ENCODE measurements at regions not wholly inside any gene's neighbourhood (a gene's known extent, or its start where the extent isn't known, plus 50 kb on each side); places are given as distances from the start of the nearest gene placed in this dataset.

GRCh38 chr18:37698508-37699040 is 133.0 kb upstream of the CELF4 start:
- no peak for DNase-seq

DNA sequence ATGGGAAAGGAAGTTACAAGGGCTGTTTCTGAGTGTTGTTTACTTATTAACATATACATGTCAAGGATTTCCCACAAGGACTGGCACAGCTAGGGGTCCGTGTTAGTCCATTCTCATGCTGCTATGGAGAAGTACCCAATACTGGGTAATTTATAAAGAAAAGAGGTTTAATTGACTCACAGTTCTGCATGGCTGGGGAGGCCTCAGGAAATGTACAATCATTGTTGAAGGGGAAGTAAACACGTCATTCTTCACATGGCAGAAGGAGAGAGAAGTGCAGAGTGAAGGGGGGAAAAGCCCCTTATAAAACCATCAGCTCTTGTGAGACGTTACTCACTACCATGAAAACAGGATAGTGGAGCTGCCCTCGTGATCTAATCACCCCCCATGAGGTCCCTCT is 128.9 kb upstream of the CELF4 start:
- DNase-seq = no peak

DNA sequence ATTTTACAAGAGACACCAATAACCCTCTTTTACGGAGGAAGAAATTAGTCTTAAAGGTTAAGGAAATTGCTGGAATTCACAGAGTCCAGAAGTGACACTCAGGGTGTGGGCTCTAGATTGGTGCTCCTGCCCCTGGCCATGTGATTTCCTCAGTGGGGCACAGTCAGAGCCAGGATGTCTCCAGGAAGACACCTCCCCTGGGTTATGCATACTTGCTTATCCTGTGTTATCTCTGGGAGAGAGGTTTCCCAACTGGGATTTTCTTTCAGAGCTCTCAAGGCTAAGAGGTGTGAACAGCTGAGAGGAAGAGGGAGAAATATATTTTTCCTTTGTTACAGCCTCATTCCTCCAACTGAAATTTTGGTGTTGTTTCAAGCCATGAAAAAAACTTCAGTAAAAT is 125.6 kb upstream of the CELF4 start:
- DNase-seq = no peak

DNA sequence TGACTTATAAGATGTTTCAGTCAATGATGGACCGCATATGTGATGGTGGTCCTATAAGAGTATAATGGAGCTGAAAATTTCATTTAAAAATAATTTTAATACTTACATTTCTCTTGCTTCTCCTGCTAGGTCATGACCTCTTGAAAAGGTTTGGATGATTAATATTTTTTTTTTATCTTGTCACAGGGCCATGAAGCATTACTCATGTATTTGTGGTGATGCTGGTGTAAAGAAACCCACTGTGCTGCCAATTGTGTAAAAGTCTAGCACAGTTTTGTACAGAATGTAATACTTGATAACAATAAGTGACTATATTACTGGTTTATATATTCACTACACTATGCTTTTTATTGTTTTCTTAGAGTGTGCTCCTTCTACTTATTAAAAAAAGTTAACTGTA is 124.2 kb upstream of the CELF4 start:
- no peak for DNase-seq

GRCh38 chr18:37684590-37684989 is 119.0 kb upstream of the CELF4 start:
- DNase-seq = no peak

DNA sequence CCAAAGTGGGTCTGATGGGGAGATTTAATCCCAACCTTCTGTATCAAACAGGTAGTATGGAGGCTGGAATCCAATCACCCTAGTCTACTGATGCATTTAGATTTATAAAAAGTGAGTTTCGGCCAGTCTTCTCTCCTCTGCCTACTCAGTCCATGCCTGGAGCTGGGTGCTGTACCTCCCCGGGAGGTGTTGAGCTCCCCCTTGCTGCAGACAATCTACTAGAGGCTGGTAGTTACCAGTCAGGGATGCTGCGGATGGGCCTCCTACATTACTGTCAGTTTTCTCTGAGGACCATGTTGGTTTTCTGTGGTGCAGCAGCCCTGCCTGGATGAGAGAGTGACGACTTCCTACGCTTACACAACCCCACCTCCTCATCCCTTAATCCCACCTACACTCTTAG is 118.6 kb upstream of the CELF4 start:
- no peak for DNase-seq

- no peak for DNase-seq
Observed at GRCh38 chr18:37680911-37681310, 115.3 kb upstream of the CELF4 start.

DNA sequence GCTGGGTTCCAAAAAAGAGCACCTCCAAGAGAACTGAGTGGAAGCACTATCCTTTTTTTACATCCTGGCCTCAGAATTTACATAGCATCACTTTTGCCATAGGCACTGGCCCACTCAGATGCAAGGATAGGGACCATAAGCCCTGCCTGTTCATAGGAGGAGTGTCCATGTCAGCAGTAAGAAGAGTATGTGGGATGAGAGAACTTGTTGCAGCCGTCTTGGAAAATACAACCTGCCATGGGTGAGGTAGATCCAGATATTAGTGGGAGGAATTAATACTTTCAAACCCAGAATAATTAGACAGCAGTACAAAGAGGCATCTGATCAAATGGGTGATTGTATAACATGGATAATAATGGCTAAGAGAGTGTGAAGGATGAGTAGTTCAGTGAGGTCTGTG is 110.7 kb upstream of the CELF4 start:
- DNase-seq = no peak

DNA sequence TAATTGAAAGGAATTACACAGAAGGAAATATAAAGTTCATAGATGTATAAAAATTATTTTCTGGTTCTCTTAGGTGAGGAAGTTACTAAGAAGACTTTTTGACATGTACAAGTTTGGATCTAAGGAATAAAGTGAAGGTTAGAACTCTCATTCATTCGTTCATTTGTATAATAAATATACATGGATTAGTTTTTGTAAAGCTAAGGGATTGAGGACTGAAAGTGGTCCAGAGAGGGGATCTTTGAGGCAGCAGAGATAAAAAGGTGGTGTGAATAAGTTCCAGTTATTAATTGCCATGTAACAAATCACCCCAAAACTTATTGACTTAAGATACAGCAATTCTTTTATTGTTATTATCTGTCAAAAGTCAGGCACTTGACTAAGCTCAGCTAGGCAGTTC is 110.1 kb upstream of the CELF4 start:
- no peak for DNase-seq

DNA sequence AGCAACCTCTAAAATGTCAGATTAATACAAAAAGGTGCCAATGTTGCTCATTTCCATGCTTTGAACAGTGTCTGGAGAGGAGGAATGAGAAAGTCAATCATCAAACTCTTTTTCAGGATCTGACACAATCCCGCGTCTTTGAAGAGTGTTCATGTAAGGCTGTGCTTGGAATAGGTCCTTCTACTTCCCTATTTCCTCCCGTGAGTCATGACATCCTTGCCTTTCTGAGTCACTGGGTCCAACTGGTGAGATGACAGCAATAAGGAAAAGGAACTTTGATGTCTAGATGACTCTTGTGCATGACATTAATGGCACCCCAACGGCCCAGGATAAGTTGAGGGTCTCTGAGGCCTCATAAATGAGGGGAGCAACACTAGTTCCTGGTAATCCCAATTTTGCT is 109.0 kb upstream of the CELF4 start:
- no peak for DNase-seq

- DNase-seq = no peak
Observed at GRCh38 chr18:37673671-37674070, 108.1 kb upstream of the CELF4 start.

DNA sequence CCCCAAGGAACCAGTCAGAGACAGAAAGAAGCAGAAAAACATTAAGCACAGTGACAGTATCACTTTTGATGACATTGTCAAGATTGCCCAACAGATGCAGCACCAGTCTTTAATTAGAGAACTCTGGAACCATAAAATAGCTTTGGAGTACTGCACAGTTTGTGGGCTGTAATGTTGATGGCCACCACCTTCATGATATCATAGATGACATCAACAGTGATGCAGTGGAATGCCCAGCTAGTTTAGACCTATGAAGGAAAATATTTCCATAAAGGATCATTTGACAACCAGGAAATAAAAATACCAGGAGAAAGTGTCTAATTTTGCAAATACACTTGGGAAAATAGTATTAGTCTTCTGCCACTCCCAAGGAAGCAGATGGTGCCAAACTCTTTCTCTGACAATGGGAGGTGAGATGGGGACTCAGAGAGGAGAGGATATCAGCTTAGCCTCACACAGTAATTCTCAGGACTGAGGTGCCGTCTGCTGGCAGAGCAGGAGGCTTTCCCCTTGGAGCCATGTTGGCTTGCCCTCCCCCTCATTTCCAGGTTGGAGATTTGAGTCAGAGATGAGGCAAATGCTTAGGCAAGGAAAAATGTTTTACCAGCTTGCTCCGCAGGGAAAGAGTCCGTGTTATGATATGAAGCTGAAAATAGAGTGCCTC is 107.5 kb upstream of the CELF4 start:
- DNase-seq = no peak

DNA sequence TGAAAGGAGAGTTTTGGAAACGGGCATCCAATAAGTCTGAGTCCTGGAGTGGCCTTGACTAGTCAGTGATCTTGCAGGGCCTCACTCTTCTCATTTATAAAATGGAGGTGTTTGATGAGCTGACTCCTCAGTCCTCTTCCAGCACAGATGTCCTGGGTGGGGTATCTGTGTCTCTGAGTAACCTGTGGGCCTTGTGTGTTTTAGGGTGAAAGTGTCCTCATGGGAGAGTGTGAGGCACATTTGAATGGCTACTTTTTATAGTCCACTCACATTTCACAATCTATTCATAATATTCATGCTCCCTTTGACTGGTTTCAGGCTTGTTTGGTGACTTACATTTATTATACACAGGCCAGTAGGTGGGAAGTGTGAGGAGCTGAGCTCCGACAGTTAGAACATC is 106.4 kb upstream of the CELF4 start:
- no peak for DNase-seq

GRCh38 chr18:37671530-37671929 is 105.9 kb upstream of the CELF4 start:
- no peak for DNase-seq

DNA sequence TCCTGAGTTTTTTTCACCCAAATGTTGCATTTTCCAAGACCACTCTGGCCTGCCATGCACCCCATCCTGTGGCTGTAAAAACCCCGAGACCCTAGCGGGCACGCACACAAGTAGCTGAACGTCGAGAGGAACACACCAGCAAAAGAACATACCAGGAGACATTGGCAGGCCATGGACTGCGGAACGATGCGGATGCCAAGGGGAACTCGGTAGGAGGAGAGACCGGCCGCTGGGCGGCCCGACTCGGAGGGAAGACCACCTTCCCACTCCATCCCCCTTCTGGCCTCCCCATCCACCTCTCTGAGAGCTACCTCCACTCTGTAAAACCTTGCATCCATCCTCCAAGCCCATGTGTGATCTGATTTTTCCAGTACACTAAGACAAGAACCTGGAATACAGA is 105.5 kb upstream of the CELF4 start:
- DNase-seq = no peak

GRCh38 chr18:37669991-37670534 is 104.5 kb upstream of the CELF4 start:
- DNase-seq = no peak

- no peak for DNase-seq
Observed at GRCh38 chr18:37668971-37669747, 103.6 kb upstream of the CELF4 start.

GRCh38 chr18:37667836-37668235 is 102.2 kb upstream of the CELF4 start:
- no peak for DNase-seq

DNA sequence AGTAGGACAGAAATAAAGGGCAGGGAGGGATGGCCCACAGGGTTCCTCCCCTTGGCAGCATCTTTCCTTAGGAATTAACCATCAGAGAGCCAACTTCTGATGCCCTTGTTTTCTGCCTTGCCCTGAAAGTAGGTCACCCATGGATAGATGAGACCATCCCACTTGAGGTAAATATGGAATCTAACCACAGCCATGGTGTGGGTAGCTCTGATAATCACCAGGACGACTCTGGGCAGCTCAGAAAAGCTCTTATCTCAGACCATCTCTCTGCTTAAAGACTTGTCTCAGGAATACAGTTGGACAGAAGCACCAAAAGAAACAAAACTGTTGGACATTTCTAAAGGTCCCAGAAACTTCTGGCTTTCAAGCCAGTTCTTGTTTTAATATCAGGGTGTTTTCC is 101.4 kb upstream of the CELF4 start:
- DNase-seq = no peak

GRCh38 chr18:37666451-37666850 is 100.9 kb upstream of the CELF4 start:
- DNase-seq = no peak

- DNase-seq = no peak
Observed at GRCh38 chr18:37665346-37665745, 99.7 kb upstream of the CELF4 start.

GRCh38 chr18:37663446-37663845 is 97.8 kb upstream of the CELF4 start:
- no peak for DNase-seq

- DNase-seq = no peak
Observed at GRCh38 chr18:37662546-37663339, 97.1 kb upstream of the CELF4 start.

Data from femur (tissue), 1 donor.